Activated T-cell treated with anti-CD3 and anti-CD28 coated beads, Interleukin-2, amount 50 U/mL, for 48 hours (primary cell): ENCODE measurements at regions not wholly inside any gene's neighbourhood (a gene's known extent, or its start where the extent isn't known, plus 50 kb on each side); places are given as distances from the start of the nearest gene placed in this dataset.

Experiments
- DNase-seq, 2 experiments: peaks; one replicate each; pipeline ENCODE4 v3.0.0-alpha.2; 2020

GRCh38 chr3:28835249-28835648 lies 445.6 kb upstream of the RBMS3 start:
- no peak for DNase-seq

- DNase-seq = no peak
Measured at GRCh38 chr3:28835751-28836150, 445.1 kb upstream of the RBMS3 start.

GRCh38 chr3:28836199-28836598 lies 444.7 kb upstream of the RBMS3 start:
- DNase-seq = no peak

GRCh38 chr3:28840976-28841376 lies 439.9 kb upstream of the RBMS3 start:
- peak; percentile 58 to 65 for DNase-seq

- peak; percentile 40 to 41 for DNase-seq
Measured at GRCh38 chr3:28841441-28841840, 439.4 kb upstream of the RBMS3 start.

- DNase-seq = no peak
Measured at GRCh38 chr3:28844298-28845005, 436.4 kb upstream of the RBMS3 start.

- DNase-seq = no peak
Measured at GRCh38 chr3:28845006-28845324, 435.9 kb upstream of the RBMS3 start.

- no peak for DNase-seq
Measured at GRCh38 chr3:28846971-28847478, 433.8 kb upstream of the RBMS3 start.

GRCh38 chr3:28847736-28848135 lies 433.1 kb upstream of the RBMS3 start:
- no peak for DNase-seq

GRCh38 chr3:28850186-28850585 lies 430.7 kb upstream of the RBMS3 start:
- DNase-seq = no peak

GRCh38 chr3:28853830-28854229 lies 427.0 kb upstream of the RBMS3 start:
- no peak for DNase-seq

- DNase-seq = no peak
Measured at GRCh38 chr3:28856796-28857195, 424.1 kb upstream of the RBMS3 start.

GRCh38 chr3:28859897-28860296 lies 421.0 kb upstream of the RBMS3 start:
- DNase-seq = no peak

- DNase-seq = no peak
Measured at GRCh38 chr3:28860307-28860706, 420.6 kb upstream of the RBMS3 start.

- no peak for DNase-seq
Measured at GRCh38 chr3:28863186-28863585, 417.7 kb upstream of the RBMS3 start.

- no peak for DNase-seq
Measured at GRCh38 chr3:28867836-28868235, 413.0 kb upstream of the RBMS3 start.

- no peak for DNase-seq
Measured at GRCh38 chr3:28868897-28869296, 412.0 kb upstream of the RBMS3 start.

- no peak for DNase-seq
Measured at GRCh38 chr3:28877912-28878311, 403.0 kb upstream of the RBMS3 start.

- no peak for DNase-seq
Measured at GRCh38 chr3:28890373-28890772, 390.5 kb upstream of the RBMS3 start.

- no peak for DNase-seq
Measured at GRCh38 chr3:28891485-28891884, 389.4 kb upstream of the RBMS3 start.

GRCh38 chr3:28900301-28900700 lies 380.6 kb upstream of the RBMS3 start:
- DNase-seq = no peak

GRCh38 chr3:28901018-28901417 lies 379.9 kb upstream of the RBMS3 start:
- no peak for DNase-seq

GRCh38 chr3:28903171-28903601 lies 377.7 kb upstream of the RBMS3 start:
- DNase-seq = no peak

GRCh38 chr3:28905798-28906197 lies 375.1 kb upstream of the RBMS3 start:
- no peak for DNase-seq
